Muscle layer of colon (tissue), 2 donors: ENCODE measurements at regions not wholly inside any gene's neighbourhood (a gene's known extent, or its start where the extent isn't known, plus 50 kb on each side); places are given as distances from the start of the nearest gene placed in this dataset.
"Not testable (repeated sequence)": the region's sequence is repeated elsewhere in the genome, so short reads cannot be mapped to it uniquely, and the experiment has no call there.

Experiments
- H3K27ac ChIP-seq: one replicate; pipeline ENCODE4 v1.7.0; 2013; ENCODE audit warnings: low read depth, mild to moderate bottlenecking, low read length, moderate library complexity
- H3K27me3 ChIP-seq, 2 donors: one replicate each; pipeline ENCODE4 v1.7.0; 2013; ENCODE audit warnings: low read length in 2 of 2, mild to moderate bottlenecking in 2 of 2; ENCODE audit not compliant: insufficient read depth in 2 of 2, control insufficient read depth in 1 of 2
- H3K36me3 ChIP-seq: one replicate; pipeline ENCODE4 v1.7.0; 2013; ENCODE audit warnings: mild to moderate bottlenecking, low read length; ENCODE audit not compliant: insufficient read depth
- H3K4me1 ChIP-seq: one replicate; pipeline ENCODE4 v1.7.0; 2013; ENCODE audit warnings: mild to moderate bottlenecking, low read length; ENCODE audit not compliant: insufficient read depth
- H3K4me3 ChIP-seq, 2 donors: one replicate each; pipeline ENCODE4 v1.7.0; 2013; ENCODE audit warnings: low read length in 2 of 2, low read depth in 1 of 2, mild to moderate bottlenecking in 1 of 2, moderate library complexity in 1 of 2
- H3K9ac ChIP-seq: one replicate; pipeline ENCODE4 v1.7.0; 2013; ENCODE audit warnings: low read length
- H3K9me3 ChIP-seq: one replicate; pipeline ENCODE4 v1.7.0; 2013; ENCODE audit warnings: mild to moderate bottlenecking, low read length
- donor health status: abdominal sarcoma.
- donor health status: Adenocarcinoma of cecum.

DNA sequence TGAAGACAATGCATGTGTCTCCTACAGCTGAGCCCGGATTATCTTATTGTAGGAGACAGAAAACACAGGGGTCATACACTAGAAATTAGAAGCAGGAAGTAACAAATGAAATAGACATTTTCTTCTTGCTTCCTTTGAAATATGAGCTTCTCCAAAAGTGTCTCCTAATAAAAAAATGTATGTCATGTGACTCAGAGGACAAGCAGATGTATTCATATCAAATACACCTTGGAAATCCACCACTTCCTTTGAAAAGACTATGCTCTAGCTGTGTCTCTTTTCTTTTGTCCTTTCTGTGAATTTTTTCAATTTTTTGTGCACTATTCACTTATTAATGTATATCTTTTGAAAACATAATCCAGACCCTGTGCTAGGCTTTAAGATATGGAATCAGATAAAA lies 1906.2 kb downstream of the C4orf33 start:
- Histone ChIP-seq H3K9me3 (no peaks in the 10 kb centered on the region), H3K36me3 (no peaks in the 10 kb centered on the region), H3K4me3 (no peak overlapping the region), H3K4me1 (no peaks in the 10 kb centered on the region), H3K9ac (no peak overlapping the region), H3K27ac (no peak overlapping the region), H3K27me3 (no peaks in the 10 kb centered on the region)

DNA sequence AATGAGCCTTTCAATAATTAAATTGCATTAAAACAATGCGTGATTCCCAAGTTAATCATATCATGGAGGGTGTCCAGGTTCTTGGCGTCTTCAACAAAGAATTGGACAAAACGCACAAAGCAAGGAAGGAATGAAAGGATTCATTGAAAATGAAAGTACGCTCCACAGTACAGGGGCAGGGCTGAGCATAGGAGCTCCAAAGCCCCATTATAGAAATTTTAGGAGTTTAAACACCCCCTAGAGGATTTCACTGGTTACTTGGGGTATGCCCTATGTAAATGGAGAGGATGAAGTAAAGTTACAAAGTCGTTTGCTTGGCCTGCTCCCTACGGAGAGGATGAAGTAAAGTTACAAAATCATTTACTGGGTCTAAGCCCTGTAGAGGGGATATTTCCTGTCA lies 1910.4 kb downstream of the C4orf33 start:
- no peaks in the 10 kb centered on the region for H3K4me1 ChIP-seq
- no peak overlapping the region for H3K9ac ChIP-seq
- H3K9me3 ChIP-seq = no peaks in the 10 kb centered on the region
- no peak overlapping the region for H3K27ac ChIP-seq
- no peaks in the 10 kb centered on the region for H3K27me3 ChIP-seq
- H3K36me3 ChIP-seq = no peaks in the 10 kb centered on the region
- H3K4me3 ChIP-seq = no peak overlapping the region

DNA sequence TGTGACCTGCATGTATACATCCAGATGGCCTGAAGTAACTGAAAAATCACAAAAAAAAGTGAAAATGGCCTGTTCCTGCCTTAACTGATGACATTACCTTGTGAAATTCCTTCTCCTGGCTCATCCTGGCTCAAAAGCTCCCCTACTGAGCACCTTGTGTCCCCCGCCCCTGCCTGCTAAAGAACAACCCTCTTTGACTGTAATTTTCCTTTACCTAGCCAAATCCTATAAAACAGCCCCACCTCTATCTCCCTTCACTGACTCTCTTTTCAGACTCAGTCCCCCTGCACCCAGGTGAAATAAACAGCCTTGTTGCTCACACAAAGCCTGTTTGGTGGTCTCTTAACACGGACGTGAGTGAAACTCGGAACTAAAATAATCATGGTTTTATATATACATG lies 1916.0 kb downstream of the C4orf33 start:
- not testable (repeated sequence) for H3K4me1 ChIP-seq, H3K27me3 ChIP-seq, H3K9ac ChIP-seq

GRCh38 chr4:131013226-131013625 lies 1917.3 kb downstream of the C4orf33 start:
- Histone ChIP-seq H3K9ac (no peak overlapping the region), H3K4me3 (no peak overlapping the region), H3K27ac (no peak overlapping the region), H3K9me3 (no peaks in the 10 kb centered on the region), H3K27me3 (no peaks in the 10 kb centered on the region), H3K4me1 (no peaks in the 10 kb centered on the region), H3K36me3 (no peaks in the 10 kb centered on the region)

More for the DNA sequence above, 1916.0 kb downstream of the C4orf33 start:
- H3K9me3 ChIP-seq, H3K27ac ChIP-seq, H3K4me3 ChIP-seq, H3K36me3 ChIP-seq: not testable (repeated sequence)

GRCh38 chr4:131026771-131027170 lies 1930.8 kb downstream of the C4orf33 start:
- no peaks in the 10 kb centered on the region for H3K4me1 ChIP-seq
- H3K27me3 ChIP-seq = no peaks in the 10 kb centered on the region

DNA sequence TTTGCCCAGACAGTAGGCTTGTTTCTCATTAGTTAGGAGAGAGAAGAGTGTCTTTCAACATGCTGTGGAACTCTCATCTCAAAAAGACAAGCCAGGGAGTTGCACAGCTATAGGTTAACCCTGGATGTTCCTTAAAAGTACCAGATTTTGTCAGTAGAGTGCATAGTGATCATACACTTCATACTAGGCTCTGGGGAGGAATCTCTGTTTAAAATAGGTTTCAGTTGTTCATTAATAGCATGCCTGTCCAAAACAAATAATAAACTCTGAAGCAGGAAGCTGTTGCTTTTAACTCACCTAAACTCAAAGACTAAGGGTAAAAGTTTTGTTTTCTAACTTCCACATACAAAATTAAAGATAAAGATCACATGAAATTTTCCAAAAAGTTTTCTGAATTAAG lies 1948.4 kb downstream of the C4orf33 start:
- Histone ChIP-seq H3K9ac (no peak overlapping the region), H3K36me3 (no peaks in the 10 kb centered on the region), H3K4me3 (no peak overlapping the region), H3K9me3 (no peaks in the 10 kb centered on the region), H3K4me1 (no peaks in the 10 kb centered on the region), H3K27me3 (no peaks in the 10 kb centered on the region), H3K27ac (no peak overlapping the region)

More at GRCh38 chr4:131026771-131027170, 1930.8 kb downstream of the C4orf33 start:
- no peak overlapping the region for H3K27ac ChIP-seq
- no peak overlapping the region for H3K4me3 ChIP-seq
- no peaks in the 10 kb centered on the region for H3K36me3 ChIP-seq
- no peaks in the 10 kb centered on the region for H3K9me3 ChIP-seq
- H3K9ac ChIP-seq = no peak overlapping the region

- Histone ChIP-seq H3K27me3 (no peaks in the 10 kb centered on the region), H3K27ac (no peak overlapping the region), H3K9me3 (no peaks in the 10 kb centered on the region), H3K36me3 (no peaks in the 10 kb centered on the region), H3K9ac (no peak overlapping the region), H3K4me3 (no peak overlapping the region), H3K4me1 (no peaks in the 10 kb centered on the region)
Measured at GRCh38 chr4:131046821-131047220, 1950.9 kb downstream of the C4orf33 start.

GRCh38 chr4:131052646-131053045 lies 1956.7 kb downstream of the C4orf33 start:
- no peaks in the 10 kb centered on the region for H3K36me3 ChIP-seq
- H3K9me3 ChIP-seq = no peaks in the 10 kb centered on the region
- no peak overlapping the region for H3K4me3 ChIP-seq
- H3K27ac ChIP-seq = no peak overlapping the region
- H3K9ac ChIP-seq = no peak overlapping the region
- H3K27me3 ChIP-seq = no peaks in the 10 kb centered on the region
- H3K4me1 ChIP-seq = no peaks in the 10 kb centered on the region

DNA sequence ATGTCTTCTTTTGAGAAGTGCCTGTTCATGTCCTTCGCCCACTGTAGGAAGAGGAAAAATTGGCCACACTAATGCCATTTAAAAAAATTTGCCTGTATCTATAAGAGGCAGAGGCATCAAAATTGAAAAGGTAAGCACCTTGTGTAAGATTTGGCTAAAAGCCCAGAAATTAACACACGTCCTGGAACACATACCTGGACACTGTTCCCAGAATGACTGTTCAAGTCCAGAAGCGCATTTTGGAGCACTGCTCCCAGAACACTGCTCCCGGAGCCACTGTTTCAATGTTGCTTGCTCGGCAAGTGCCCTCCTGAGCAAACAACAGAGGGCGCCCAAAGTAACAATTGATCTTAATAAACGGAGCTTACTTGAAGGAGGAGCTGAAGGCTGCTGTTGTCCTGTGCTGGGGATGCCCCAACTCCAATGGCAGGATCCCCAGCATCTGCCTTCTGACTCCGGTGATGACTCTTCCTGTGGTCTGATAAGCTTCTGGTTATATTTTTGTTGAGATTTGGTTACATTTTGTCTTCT lies 1958.6 kb downstream of the C4orf33 start:
- no peaks in the 10 kb centered on the region for H3K27me3 ChIP-seq
- no peak overlapping the region for H3K4me3 ChIP-seq
- no peak overlapping the region for H3K27ac ChIP-seq
- no peaks in the 10 kb centered on the region for H3K9me3 ChIP-seq
- H3K4me1 ChIP-seq = no peaks in the 10 kb centered on the region
- no peak overlapping the region for H3K9ac ChIP-seq
- H3K36me3 ChIP-seq = no peaks in the 10 kb centered on the region

DNA sequence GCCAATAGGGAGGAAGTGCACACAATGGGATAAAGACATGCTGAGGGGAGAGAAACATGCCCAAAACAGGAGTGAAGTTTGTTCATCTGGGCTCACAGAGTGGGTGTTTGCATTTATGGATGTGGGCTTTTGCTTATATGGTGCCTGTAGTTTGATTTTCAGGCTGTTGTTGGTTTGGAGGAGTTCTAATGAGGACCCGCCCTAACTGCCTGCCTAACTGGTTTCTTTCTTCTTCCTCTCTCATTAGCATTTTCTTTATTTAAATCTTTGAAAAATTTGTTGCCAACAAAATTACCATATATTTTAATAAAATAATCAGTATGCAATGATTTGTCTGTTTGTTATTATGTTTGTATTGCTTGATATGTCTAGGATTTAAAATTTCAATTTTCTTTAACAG lies 1965.8 kb downstream of the C4orf33 start:
- no peak overlapping the region for H3K4me3 ChIP-seq
- H3K36me3 ChIP-seq = no peaks in the 10 kb centered on the region
- no peak overlapping the region for H3K9ac ChIP-seq
- H3K9me3 ChIP-seq = no peaks in the 10 kb centered on the region
- no peaks in the 10 kb centered on the region for H3K4me1 ChIP-seq
- no peak overlapping the region for H3K27ac ChIP-seq
- H3K27me3 ChIP-seq = no peaks in the 10 kb centered on the region

DNA sequence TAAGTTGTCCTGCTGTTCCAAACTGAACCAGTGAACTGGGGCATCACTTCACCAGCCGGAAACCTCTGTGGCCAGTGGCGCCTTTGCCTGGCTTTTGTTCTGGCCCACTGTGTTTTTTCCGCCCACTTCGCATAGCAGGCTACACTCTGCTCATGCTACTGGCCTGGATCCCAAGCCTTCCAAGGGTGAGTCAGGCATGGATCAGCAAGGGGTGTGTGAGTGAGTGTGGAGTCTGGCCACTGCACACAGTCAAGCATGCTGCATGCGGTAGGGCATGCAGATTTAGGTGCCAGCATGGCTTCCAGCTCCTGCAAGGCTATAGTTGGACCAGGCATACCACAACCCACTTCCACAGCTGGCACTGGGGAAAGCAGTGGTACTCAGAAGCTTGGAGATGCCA lies 1967.9 kb downstream of the C4orf33 start:
- H3K36me3 ChIP-seq = no peaks in the 10 kb centered on the region
- no peaks in the 10 kb centered on the region for H3K4me1 ChIP-seq
- H3K9me3 ChIP-seq = no peaks in the 10 kb centered on the region
- H3K27ac ChIP-seq = no peak overlapping the region
- no peak overlapping the region for H3K9ac ChIP-seq
- no peak overlapping the region for H3K4me3 ChIP-seq
- H3K27me3 ChIP-seq = no peaks in the 10 kb centered on the region

GRCh38 chr4:131081069-131081468 lies 1985.1 kb downstream of the C4orf33 start:
- Histone ChIP-seq H3K9me3 (no peaks in the 10 kb centered on the region), H3K27ac (no peak overlapping the region), H3K27me3 (no peaks in the 10 kb centered on the region), H3K4me1 (no peaks in the 10 kb centered on the region), H3K4me3 (no peak overlapping the region), H3K36me3 (no peaks in the 10 kb centered on the region), H3K9ac (no peak overlapping the region)
